SK-N-SH (cell line): ENCODE measurements at regions not wholly inside any gene's neighbourhood (a gene's known extent, or its start where the extent isn't known, plus 50 kb on each side); places are given as distances from the start of the nearest gene placed in this dataset.

Source experiments
- IRF3 ChIP-seq: fragments of 150-350 bp; IDR thresholded peaks from 2 replicates; pipeline ENCODE4 v1.6.1; 2016; ENCODE audit warnings: mild to moderate bottlenecking, low read depth, low read length
- JUND ChIP-seq: IDR thresholded peaks from 2 replicates; pipeline ENCODE4 v1.4.0; 2012
- MAX ChIP-seq: IDR thresholded peaks from 2 replicates; pipeline ENCODE4 v1.4.0; 2012; ENCODE audit warnings: low read depth
- TF ChIP-seq, protein P1 (sequence below): fragments of 200-600 bp; sonication (generic); IDR thresholded peaks from 2 replicates; pipeline ENCODE4 v1.6.1; 2017; ENCODE audit warnings: antibody characterized with exemption, mild to moderate bottlenecking, moderate library complexity

GRCh38 chr11:15653191-15653710 is 538.5 kb downstream of the INSC start:
- TF ChIP-seq, protein P1, sequence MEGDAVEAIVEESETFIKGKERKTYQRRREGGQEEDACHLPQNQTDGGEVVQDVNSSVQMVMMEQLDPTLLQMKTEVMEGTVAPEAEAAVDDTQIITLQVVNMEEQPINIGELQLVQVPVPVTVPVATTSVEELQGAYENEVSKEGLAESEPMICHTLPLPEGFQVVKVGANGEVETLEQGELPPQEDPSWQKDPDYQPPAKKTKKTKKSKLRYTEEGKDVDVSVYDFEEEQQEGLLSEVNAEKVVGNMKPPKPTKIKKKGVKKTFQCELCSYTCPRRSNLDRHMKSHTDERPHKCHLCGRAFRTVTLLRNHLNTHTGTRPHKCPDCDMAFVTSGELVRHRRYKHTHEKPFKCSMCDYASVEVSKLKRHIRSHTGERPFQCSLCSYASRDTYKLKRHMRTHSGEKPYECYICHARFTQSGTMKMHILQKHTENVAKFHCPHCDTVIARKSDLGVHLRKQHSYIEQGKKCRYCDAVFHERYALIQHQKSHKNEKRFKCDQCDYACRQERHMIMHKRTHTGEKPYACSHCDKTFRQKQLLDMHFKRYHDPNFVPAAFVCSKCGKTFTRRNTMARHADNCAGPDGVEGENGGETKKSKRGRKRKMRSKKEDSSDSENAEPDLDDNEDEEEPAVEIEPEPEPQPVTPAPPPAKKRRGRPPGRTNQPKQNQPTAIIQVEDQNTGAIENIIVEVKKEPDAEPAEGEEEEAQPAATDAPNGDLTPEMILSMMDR, result no peak
- TF ChIP-seq MAX (no peak), JUND (no peak), IRF3 (no peak)
